ENCODE measurements at regions not wholly inside any gene's neighbourhood (a gene's known extent, or its start where the extent isn't known, plus 50 kb on each side); places are given as distances from the start of the nearest gene placed in this dataset.

DNA sequence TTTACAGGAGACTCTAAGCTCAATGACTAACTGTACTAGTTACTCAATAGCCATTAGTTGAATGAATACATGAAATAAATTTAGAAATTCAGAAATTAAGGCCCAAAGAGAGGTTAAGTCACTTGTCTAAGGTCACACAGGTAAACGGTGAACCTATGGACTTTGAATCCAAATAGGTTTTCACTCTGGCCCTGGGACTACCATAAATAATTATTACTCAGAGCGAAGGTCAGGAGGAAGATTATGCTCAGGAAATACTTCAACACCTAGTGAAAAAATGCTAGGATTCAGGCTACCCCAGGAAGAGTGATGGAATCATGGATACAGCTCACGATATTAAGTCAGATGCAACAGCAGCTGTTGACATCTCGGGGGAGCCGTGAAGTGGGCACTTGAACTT, 417.4 kb downstream of the GABRG2 start:
- TF ChIP-seq POLR2A (IDR thresholded peaks at IDR 0.05) (no peak), EP300 (IDR thresholded peaks at IDR 0.05) (no peak)
- TF ChIP-seq, protein P1, sequence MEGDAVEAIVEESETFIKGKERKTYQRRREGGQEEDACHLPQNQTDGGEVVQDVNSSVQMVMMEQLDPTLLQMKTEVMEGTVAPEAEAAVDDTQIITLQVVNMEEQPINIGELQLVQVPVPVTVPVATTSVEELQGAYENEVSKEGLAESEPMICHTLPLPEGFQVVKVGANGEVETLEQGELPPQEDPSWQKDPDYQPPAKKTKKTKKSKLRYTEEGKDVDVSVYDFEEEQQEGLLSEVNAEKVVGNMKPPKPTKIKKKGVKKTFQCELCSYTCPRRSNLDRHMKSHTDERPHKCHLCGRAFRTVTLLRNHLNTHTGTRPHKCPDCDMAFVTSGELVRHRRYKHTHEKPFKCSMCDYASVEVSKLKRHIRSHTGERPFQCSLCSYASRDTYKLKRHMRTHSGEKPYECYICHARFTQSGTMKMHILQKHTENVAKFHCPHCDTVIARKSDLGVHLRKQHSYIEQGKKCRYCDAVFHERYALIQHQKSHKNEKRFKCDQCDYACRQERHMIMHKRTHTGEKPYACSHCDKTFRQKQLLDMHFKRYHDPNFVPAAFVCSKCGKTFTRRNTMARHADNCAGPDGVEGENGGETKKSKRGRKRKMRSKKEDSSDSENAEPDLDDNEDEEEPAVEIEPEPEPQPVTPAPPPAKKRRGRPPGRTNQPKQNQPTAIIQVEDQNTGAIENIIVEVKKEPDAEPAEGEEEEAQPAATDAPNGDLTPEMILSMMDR (IDR thresholded peaks at IDR 0.05): no peak
